ENCODE measurements at regions not wholly inside any gene's neighbourhood (a gene's known extent, or its start where the extent isn't known, plus 50 kb on each side); places are given as distances from the start of the nearest gene placed in this dataset.

DNA sequence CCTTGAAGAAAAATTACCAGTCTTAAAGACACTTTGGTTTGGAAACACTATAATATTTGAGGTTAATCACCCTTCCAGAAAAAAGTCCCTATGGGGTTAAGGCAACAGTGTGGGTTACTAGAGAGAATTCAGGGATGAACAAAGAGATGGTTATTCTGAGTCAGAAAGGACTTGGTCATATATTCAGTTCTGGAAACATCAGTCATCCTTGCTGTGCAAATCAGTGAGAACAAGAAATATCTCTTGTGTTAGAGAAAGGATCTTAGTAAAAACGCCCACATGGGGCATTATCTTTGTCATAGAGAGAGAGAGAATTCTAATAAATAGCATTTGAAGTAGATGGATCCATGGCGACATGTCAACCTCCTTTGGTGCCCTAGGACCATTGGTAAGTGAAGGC lies 59.4 kb upstream of the E2F7 start:
- no peaks in the 10 kb centered on the region for H3K36me3 ChIP-seq (ENCODE audit: control insufficient read depth, insufficient read depth, low read length)
- TF ChIP-seq, protein P1, sequence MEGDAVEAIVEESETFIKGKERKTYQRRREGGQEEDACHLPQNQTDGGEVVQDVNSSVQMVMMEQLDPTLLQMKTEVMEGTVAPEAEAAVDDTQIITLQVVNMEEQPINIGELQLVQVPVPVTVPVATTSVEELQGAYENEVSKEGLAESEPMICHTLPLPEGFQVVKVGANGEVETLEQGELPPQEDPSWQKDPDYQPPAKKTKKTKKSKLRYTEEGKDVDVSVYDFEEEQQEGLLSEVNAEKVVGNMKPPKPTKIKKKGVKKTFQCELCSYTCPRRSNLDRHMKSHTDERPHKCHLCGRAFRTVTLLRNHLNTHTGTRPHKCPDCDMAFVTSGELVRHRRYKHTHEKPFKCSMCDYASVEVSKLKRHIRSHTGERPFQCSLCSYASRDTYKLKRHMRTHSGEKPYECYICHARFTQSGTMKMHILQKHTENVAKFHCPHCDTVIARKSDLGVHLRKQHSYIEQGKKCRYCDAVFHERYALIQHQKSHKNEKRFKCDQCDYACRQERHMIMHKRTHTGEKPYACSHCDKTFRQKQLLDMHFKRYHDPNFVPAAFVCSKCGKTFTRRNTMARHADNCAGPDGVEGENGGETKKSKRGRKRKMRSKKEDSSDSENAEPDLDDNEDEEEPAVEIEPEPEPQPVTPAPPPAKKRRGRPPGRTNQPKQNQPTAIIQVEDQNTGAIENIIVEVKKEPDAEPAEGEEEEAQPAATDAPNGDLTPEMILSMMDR (IDR thresholded peaks at IDR 0.05; ENCODE audit: insufficient read depth, low read length, poor library complexity, severe bottlenecking), result no peak
- H3K4me3 ChIP-seq (replicated peaks; ENCODE audit: low read depth, low read length), result no peak overlapping the region
- H3K27me3 ChIP-seq (replicated peaks; ENCODE audit: control insufficient read depth, insufficient read depth, low read length), result no peaks in the 10 kb centered on the region
- DNase-seq (ENCODE audit: extremely low read depth, insufficient read length), result peak; percentile 2

DNA sequence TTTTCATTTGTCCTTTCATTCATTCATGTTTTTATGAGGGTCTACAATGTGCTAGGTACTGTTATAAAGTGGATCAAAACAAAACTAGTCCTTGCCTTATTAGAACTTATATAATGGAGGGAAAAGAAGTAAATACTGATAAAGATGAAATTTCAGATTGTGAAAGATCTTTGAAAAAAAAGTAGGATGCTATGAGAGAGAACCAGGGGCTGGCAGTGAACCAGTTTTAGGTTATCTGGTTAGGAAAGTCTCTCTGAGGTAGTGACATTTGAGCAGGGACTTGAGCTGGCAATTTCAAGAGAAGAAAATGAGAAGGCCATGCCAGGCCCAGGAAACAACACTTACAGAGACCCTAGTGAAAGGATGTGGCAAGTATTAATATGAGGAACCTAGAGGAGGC lies 57.3 kb upstream of the E2F7 start:
- TF ChIP-seq, protein P1 (IDR thresholded peaks at IDR 0.05; ENCODE audit: insufficient read depth, low read length, poor library complexity, severe bottlenecking), result no peak
- no peak for DNase-seq (ENCODE audit: extremely low read depth, insufficient read length)
- H3K36me3 ChIP-seq (ENCODE audit: control insufficient read depth, insufficient read depth, low read length), result no peaks in the 10 kb centered on the region

DNA sequence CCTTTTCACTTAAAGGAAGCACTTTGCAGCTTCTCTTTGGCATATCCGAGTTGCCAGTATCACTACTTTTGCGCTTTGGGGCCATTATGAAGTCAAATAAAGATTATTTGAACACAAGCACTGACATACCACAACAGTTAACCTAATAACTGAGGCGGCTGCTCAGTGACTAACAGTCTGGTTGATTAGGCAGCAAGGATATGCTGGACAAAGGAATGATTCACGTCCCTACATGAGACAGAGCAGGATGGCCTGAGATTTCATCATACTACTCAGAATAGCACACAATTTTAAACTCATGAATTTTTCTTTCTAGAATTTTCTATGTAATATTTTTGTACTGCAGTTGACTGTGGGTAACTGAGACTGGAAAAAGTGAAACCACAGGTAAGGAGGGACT lies 56.9 kb upstream of the E2F7 start:
- Histone ChIP-seq H3K27me3 (replicated peaks; ENCODE audit: control insufficient read depth, insufficient read depth, low read length) (no peaks in the 10 kb centered on the region), H3K36me3 (ENCODE audit: control insufficient read depth, insufficient read depth, low read length) (no peaks in the 10 kb centered on the region), H3K4me3 (replicated peaks; ENCODE audit: low read depth, low read length) (no peak overlapping the region)
- TF ChIP-seq, protein P1 (IDR thresholded peaks at IDR 0.05; ENCODE audit: insufficient read depth, low read length, poor library complexity, severe bottlenecking), result no peak
- no peak for DNase-seq (ENCODE audit: extremely low read depth, insufficient read length)

More for the DNA sequence above, 57.3 kb upstream of the E2F7 start:
- Histone ChIP-seq H3K27me3 (replicated peaks; ENCODE audit: control insufficient read depth, insufficient read depth, low read length) (no peaks in the 10 kb centered on the region), H3K4me3 (replicated peaks; ENCODE audit: low read depth, low read length) (no peak overlapping the region)

DNA sequence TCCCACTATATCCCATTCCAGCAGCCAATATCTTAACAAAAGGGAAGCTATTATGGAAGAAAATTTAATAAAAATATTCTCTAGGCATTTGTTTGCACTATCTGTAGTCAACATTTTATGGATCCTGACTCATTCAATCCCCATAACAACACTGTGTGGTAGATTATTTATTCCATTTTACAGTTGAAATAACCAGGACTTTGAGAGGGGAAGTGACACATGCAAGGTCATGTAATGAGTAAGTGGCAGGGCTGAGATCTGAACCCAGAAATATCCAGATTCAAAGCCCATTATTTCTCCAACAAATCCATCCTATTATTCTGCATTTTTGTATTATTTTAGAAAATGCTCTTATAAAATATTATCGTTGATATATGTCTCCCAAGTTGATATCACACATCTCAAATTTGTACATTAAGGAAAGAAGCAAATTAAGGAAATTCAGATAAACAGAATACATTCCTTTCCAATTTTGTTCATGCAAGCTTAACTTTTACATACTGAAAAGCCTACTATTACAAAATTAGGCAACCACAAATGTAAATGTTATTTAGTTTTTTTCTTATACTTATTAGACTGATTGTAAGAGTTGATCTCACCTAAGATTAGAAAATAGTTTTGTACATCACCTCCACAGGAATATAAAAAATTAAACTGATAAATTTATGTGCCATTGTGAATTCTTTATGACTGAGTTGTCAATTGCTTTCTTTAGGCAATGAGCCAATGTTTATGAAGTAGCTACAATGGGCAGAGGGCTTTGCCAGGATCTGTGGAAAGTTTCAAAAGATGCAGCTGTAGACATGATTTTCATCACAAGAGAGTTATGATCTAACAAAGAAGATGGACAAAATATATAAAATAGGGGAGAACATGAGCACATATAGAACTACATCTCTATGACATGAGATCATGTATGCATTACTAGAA lies 55.1 kb upstream of the E2F7 start:
- DNase-seq (ENCODE audit: extremely low read depth, insufficient read length), result no peak
- Histone ChIP-seq H3K4me3 (replicated peaks; ENCODE audit: low read depth, low read length) (no peak overlapping the region), H3K27me3 (replicated peaks; ENCODE audit: control insufficient read depth, insufficient read depth, low read length) (no peaks in the 10 kb centered on the region), H3K36me3 (ENCODE audit: control insufficient read depth, insufficient read depth, low read length) (no peaks in the 10 kb centered on the region)
- TF ChIP-seq, protein P1 (IDR thresholded peaks at IDR 0.05; ENCODE audit: insufficient read depth, low read length, poor library complexity, severe bottlenecking), result no peak

DNA sequence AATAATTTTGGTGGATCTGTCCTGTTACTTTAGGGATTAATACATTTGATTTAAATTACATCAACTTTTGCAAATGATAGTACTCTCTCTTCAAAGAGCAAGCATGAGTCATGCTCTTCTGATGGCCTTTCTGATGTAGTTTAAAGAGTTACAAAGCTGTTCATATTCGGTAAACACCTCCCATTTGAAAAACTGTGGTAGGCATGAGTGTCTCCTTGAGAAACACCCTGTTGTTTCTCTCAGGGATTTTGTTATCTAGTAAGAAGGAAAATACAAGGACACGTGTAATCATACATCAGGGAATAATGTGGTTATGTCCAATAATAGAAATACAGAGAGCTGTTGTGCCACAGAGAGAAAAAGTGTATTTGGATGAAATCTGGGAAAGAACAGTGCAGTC lies 53.3 kb upstream of the E2F7 start:
- TF ChIP-seq, protein P1 (IDR thresholded peaks at IDR 0.05; ENCODE audit: insufficient read depth, low read length, poor library complexity, severe bottlenecking), result no peak
- no peaks in the 10 kb centered on the region for H3K27me3 ChIP-seq (replicated peaks; ENCODE audit: control insufficient read depth, insufficient read depth, low read length)
- DNase-seq (ENCODE audit: extremely low read depth, insufficient read length), result no peak
- H3K36me3 ChIP-seq (ENCODE audit: control insufficient read depth, insufficient read depth, low read length), result no peaks in the 10 kb centered on the region
- no peak overlapping the region for H3K4me3 ChIP-seq (replicated peaks; ENCODE audit: low read depth, low read length)
